GM21423 (cell line): ENCODE measurements at regions not wholly inside any gene's neighbourhood (a gene's known extent, or its start where the extent isn't known, plus 50 kb on each side); places are given as distances from the start of the nearest gene placed in this dataset.
"Not testable (repeated sequence)": the region's sequence is repeated elsewhere in the genome, so short reads cannot be mapped to it uniquely, and the experiment has no call there.

Experiments
- ATAC-seq: cut with Tn5 transposase; IDR thresholded peaks from one replicate; pipeline ENCODE4 v1.9.1; 2021; ENCODE audit warnings: mild to moderate bottlenecking, moderate library complexity; ENCODE audit not compliant: unreplicated experiment

GRCh38 chr3:110957247-110958025 is 114.2 kb upstream of the NECTIN3 start:
- ATAC-seq, result no peak

GRCh38 chr3:110958313-110959147 is 113.1 kb upstream of the NECTIN3 start:
- no peak for ATAC-seq

DNA sequence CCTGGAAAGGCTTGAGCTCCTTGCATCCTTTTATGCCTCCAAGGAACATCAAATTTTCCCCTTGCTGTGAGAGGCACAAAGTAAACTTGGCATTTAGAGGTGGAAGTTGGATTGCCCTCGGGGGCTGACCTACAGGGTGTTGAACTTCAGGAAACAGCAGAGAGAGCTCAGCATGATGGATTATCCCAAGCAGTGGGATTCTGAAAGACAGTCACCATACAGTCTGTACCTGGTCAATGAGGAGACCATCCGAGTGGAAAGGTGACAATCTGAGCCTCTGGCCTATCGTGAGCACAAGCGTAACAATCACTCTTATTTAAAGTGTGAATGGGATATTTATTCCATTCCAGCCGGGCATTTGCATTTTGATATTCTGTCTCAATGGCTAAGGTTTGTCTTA is 105.6 kb upstream of the NECTIN3 start:
- ATAC-seq, result no peak

DNA sequence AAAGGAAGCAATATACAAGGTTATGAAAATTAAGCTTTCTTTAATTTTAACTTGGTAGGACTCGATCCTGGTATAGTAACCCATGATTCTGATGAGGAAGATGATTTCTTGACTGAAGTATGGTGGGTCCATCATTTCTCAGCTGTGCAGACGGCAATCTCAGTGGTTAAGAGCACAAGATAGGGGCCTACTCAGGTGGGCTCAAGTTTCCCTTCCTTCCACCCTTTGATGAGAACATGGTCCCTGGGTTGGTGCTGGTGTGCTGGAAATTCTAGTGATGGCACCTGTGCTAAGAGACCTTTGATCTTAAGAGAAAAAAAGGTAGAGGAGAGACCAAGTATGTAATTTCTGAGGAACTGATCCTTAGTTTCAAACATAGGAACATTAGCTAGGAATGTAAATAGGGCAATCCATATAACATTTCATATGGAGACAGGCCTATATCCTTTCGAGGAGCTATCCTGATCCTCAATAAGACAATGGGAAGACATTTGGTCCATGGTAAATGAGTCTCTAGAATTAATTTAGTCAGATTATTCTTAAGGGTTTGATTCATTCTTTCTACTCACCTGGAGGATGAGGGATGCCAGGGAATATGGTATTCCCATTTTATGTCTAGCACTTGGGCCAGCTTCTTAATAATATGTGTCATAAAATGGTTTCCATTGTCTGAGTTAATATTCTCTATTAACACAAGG is 104.5 kb upstream of the NECTIN3 start:
- no peak for ATAC-seq

DNA sequence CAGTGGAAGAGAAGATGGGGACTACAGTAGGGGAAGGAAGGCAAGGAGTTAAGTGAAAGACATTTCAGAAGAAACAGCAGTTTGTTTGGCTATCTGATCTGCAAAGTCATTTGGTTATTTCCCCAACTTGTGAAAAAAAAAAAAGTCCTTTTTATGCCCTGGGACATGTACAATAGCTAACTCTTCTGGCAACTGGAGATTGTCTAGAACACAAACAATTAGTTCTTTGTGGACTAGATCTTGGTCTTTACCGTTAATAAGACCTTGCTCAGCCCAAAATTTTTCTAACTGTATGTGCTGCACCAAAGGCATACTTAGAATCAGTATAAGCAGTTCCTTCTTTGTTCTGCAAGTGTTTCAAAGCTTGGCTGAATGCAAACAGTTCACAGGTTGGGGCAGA is 103.5 kb upstream of the NECTIN3 start:
- ATAC-seq, result no peak

DNA sequence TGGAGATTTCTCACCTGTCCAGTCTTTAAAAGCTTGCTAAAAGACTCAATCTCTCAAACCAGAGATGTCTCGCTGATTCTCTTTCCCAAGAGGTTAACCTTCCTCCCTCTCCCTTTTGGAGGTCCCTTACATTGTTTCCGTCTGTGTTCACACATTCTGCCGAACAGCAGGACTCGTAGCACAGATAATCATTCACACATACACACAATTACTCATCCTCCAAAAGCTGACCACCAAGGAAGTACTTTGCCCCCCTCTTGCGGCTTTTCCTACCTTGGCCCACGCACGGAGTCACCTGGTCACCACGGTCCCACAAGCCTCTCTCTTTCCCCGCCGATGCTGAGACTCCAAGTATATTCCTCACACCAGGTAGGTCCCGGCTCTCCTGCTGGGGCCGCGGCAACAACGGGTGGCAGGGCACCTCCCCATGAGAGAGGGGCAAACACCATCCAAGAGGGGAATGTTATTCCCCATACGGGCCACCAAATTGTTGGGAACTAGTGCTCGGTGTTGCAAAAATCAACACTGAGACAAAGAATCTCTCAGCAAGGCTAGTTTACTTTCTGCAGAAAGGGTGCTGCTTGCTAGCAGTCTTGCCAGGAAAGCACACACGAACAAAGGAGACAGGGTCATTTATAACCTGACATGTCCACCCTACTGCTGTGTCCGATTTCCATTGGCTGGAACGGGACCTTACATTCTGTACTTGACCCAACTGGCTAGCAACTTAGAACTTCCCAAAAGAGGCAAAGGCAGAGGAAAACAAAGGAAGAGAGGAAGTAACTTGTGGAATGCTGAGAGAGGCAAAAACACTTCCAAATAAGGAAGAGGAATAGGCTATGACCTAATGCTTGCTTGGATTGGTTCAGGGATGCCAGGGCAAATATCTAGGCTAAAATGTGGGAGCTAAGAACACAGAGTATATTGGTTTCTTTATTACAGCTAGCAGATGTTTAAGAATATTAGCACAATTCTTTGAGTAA is 102.1 kb upstream of the NECTIN3 start:
- ATAC-seq, result no peak

DNA sequence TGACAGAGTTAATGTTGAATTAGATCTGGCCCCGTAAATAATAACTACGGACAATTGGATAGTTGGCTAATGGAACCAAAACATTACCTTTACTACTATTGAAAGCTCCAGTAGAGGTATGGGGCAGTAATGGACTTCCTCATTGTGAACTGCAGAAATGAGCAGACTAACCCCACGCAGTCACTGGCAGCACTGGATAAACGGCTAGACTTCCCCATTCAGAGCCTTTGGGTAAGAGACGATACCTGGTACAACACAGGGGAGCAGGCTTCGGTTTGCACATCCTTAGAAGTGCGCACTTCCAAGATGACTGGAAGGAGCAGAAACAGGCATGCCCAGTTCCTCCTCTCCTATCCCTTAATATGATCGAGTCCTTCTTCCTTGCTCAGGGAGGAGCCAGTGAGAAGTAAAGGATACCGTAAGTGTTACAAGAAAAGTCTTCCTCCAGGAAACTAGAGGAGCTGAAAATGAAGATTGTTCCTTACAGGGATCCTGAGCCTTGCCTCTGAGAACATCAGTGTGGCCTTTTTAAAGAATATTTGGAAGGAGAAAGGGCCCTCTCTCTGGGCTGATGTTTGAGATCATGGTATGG is 100.5 kb upstream of the NECTIN3 start:
- ATAC-seq, result no peak

DNA sequence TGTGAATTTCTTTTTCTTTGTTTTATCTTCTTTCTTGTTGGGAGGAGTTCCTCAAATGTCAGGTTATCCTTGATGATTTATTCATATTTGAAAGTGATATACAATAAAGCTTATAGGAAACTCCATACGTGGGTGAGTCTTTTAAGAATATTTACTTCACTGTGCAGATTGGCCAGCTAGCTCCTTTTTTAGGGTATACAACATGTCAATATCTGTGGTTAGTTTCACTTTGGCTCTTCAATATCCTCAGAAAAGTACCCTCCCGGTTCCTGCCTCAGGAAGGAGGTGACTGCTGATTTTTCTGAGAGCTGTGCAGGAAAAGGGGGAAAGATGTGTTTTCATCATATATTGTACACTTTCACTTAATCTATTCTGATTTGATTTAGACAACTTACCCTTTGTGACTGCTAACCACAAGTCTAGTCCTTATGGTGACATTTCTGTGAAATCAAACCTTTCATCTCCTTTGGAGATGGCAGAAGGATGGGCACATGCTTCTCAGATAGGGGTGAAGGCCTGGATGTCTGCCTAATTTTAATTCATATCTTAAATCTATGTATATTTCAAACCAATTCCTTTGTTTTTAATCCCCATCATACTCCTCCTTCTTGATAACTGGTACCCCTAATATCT is 98.2 kb upstream of the NECTIN3 start:
- ATAC-seq, result no peak

GRCh38 chr3:110974902-110975301 is 96.7 kb upstream of the NECTIN3 start:
- no peak for ATAC-seq

DNA sequence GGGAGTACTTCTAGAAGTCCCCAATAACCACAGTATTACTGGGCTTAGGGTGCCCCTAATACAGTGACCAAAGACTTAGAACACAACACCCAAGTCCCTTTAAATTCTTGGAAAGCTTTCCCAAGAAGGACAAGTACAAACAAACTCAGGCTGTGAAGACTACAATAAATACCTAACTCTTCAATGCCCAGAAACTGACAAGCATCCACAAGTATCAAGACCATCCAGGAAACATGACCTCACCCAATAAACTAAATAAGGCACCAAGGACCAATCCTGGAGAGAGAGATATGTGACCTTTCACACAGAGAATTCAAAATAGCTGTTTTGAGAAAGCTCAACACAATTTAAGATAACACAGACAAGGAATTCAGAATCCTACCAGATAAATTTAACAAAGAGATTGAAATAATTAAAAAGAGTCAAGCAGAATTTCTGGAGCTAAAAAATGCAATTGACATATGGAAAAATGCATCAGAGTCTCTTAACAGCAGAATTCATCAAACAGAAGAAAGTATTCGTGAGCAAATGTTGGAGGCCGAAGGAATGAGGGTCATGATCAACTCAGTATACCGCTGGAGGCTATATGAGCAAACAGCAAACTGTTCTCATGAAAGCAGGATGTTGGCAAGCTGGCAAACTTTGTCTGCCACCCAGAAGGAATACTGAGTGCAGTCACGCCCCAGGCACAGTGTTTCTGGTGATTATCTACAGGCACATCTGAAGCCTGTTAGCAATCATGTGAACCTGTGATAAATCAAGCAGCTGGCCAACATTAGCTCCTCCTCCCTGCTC is 87.0 kb upstream of the NECTIN3 start:
- no peak for ATAC-seq

- no peak for ATAC-seq
Measured at GRCh38 chr3:110989446-110989845, 82.2 kb upstream of the NECTIN3 start.

GRCh38 chr3:110995461-110996231 is 76.0 kb upstream of the NECTIN3 start:
- ATAC-seq, result no peak

DNA sequence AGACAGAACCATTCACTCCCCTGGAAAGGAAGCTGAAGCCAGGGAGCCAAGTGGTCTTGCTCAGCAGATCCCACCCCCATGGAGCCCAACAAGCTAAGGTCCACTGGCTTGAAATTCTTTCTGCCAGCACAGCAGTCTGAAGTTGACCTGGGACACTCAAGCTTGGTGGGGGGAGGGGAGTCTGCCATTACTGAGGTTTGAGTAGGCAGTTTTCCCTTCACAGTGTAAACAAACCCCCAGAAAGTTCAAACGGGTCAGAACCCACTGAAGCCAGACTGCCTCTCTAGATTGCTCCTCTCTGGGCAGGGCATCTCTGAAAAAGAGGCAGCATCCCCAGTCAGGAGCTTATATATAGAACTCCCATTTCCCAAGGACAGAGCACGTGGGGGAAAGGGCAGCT is 72.8 kb upstream of the NECTIN3 start:
- not testable (repeated sequence) for ATAC-seq

- ATAC-seq, result not testable (repeated sequence)
Measured at GRCh38 chr3:111006485-111006884, 65.1 kb upstream of the NECTIN3 start.

DNA sequence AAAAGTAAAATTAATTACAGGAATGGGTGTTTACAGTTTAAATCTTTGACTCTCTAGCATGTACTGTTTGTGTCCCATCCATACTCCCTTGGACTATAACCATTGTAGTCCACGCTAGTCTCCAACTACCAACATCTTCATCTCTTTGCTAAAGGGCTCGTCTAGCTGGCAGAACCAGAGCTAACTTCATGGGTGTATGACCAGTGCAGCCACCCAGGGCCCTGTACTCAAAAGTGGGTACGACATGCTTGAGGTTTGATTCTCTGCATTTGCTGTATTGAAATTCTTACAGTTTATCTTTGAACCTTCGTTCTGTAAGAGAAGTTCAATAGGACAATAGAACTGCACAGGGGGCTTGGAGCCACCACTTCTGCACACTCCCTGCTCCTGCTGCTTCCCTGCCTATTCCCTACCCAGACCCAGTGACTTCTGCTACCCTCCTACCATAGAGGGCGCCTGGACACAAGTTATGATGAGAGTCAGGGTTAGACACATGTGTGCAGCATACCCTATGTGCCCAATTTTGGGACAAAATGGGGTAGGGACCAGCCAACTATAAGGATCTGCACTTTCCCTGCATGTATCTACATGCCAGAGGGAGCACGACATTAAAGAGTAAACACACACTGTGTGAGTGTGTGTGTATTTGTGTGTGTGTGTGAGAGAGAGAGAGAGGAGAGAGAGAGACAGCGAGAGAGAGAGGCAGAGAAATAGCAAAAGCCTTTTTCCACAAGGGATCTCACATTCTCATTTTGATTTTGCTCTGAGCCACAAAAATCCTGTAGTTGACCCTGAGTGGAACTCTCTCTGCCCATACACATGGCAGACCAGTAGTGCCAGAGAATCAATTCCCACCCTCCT is 59.0 kb upstream of the NECTIN3 start:
- ATAC-seq, result no peak
